Fibroblast of skin of back (primary cell): ENCODE measurements at regions not wholly inside any gene's neighbourhood (a gene's known extent, or its start where the extent isn't known, plus 50 kb on each side); places are given as distances from the start of the nearest gene placed in this dataset.

Experiments used
- DNase-seq: peaks from one replicate; pipeline ENCODE4 v3.0.0-alpha.2; 2013

- no peak for DNase-seq
Observed at GRCh38 chr10:128563387-128563786, 437.2 kb upstream of the MKI67 start.

- no peak for DNase-seq
Observed at GRCh38 chr10:128563904-128564303, 437.7 kb upstream of the MKI67 start.

- DNase-seq = no peak
Observed at GRCh38 chr10:128566361-128566968, 440.2 kb upstream of the MKI67 start.

GRCh38 chr10:128567551-128567950 is 441.3 kb upstream of the MKI67 start:
- DNase-seq = no peak

- DNase-seq = no peak
Observed at GRCh38 chr10:128568041-128568440, 441.8 kb upstream of the MKI67 start.

- DNase-seq = no peak
Observed at GRCh38 chr10:128568491-128568890, 442.3 kb upstream of the MKI67 start.

- no peak for DNase-seq
Observed at GRCh38 chr10:128568990-128569945, 443.0 kb upstream of the MKI67 start.

- no peak for DNase-seq
Observed at GRCh38 chr10:128570319-128570995, 444.2 kb upstream of the MKI67 start.

- DNase-seq = no peak
Observed at GRCh38 chr10:128571071-128571470, 444.8 kb upstream of the MKI67 start.

GRCh38 chr10:128571745-128572144 is 445.5 kb upstream of the MKI67 start:
- no peak for DNase-seq

- no peak for DNase-seq
Observed at GRCh38 chr10:128572696-128573095, 446.5 kb upstream of the MKI67 start.

GRCh38 chr10:128573281-128573845 is 447.1 kb upstream of the MKI67 start:
- no peak for DNase-seq

GRCh38 chr10:128573986-128574385 is 447.8 kb upstream of the MKI67 start:
- DNase-seq = no peak

- peak; percentile 5 for DNase-seq
Observed at GRCh38 chr10:128574581-128575210, 448.5 kb upstream of the MKI67 start.

GRCh38 chr10:128575761-128576160 is 449.5 kb upstream of the MKI67 start:
- peak; percentile 15 for DNase-seq

GRCh38 chr10:128576336-128576735 is 450.1 kb upstream of the MKI67 start:
- no peak for DNase-seq

GRCh38 chr10:128576943-128577670 is 450.9 kb upstream of the MKI67 start:
- peak; percentile 56 for DNase-seq

- no peak for DNase-seq
Observed at GRCh38 chr10:128577958-128578750, 451.9 kb upstream of the MKI67 start.

- no peak for DNase-seq
Observed at GRCh38 chr10:128578766-128579165, 452.5 kb upstream of the MKI67 start.

- DNase-seq = no peak
Observed at GRCh38 chr10:128579280-128579865, 453.1 kb upstream of the MKI67 start.

GRCh38 chr10:128579901-128580300 is 453.7 kb upstream of the MKI67 start:
- DNase-seq = no peak
